ENCODE measurements at regions not wholly inside any gene's neighbourhood (a gene's known extent, or its start where the extent isn't known, plus 50 kb on each side); places are given as distances from the start of the nearest gene placed in this dataset.

DNA sequence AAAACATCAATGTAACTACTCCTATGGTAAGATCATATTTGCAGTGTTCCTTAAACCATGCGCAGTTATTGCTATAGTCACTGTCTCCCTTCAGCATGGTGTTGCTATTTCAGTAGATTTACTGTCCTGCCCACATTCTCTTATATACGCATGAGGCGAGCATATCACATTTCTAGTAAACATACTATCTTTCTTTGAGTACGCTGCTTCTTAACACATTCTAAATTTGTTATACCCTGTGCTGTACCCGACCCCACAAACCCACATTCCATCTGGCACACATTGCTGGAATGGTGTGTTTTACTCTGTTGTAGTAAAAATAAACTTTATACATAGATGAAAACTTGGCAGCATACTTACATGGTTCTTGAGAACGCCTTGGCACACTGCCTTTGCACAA, 163.3 kb downstream of the QPCT start (continued):
- TF ChIP-seq, protein P1, sequence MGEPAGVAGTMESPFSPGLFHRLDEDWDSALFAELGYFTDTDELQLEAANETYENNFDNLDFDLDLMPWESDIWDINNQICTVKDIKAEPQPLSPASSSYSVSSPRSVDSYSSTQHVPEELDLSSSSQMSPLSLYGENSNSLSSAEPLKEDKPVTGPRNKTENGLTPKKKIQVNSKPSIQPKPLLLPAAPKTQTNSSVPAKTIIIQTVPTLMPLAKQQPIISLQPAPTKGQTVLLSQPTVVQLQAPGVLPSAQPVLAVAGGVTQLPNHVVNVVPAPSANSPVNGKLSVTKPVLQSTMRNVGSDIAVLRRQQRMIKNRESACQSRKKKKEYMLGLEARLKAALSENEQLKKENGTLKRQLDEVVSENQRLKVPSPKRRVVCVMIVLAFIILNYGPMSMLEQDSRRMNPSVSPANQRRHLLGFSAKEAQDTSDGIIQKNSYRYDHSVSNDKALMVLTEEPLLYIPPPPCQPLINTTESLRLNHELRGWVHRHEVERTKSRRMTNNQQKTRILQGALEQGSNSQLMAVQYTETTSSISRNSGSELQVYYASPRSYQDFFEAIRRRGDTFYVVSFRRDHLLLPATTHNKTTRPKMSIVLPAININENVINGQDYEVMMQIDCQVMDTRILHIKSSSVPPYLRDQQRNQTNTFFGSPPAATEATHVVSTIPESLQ (CRISPR knock-in tag; IDR thresholded peaks at IDR 0.05): no peak
- no peak for TF ChIP-seq HCFC1 (IDR thresholded peaks at IDR 0.05; ENCODE audit: low read depth, low read length)
- no peak for TF ChIP-seq BDP1 (IDR thresholded peaks at IDR 0.05; ENCODE audit: insufficient read depth, insufficient read length)
- no peak for TF ChIP-seq MCM3 (IDR thresholded peaks at IDR 0.05)

DNA sequence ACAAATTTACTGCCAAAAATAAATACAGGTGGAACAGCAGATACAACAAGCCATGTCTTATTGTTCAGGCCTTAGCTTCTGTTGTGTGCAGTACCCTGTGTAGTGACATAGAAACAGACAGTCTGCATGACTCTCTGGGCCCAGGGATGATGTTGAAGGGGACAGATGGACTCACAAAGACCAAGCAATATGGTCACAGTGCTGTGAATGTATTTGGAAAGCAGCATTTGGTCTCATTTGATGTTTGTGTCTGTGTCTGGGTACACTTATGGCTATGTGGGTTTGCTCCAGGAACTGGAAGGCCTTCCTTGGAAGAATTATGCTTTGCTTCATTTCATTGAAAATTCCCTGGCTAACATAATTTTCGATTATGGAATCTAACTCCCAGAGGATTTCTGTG, 158.5 kb downstream of the CDC42EP3 start:
- FAIRE-seq: no peak
- no peak for DNase-seq (ENCODE audit: extremely low read depth in 1 of 4, low spot score in 3 of 4)
- H3K36me3 ChIP-seq (ENCODE audit: control insufficient read depth, insufficient read depth, low read length): no peaks in the 10 kb centered on the region
- 0% methylated on average over 1 of the region's 1 CpG for WGBS (ENCODE audit: insufficient coverage, low coverage, missing lambda C conversion rate)
- BruUV-seq (replicated peaks): no TSS peak
- no peak overlapping the region for H2AFZ ChIP-seq (ENCODE audit: low read depth, low read length)
- no peak for ATAC-seq
- H3K27me3 ChIP-seq (ENCODE audit: control insufficient read depth in 2 of 2, insufficient read depth in 2 of 2, low read length in 2 of 2): no peaks in the 10 kb centered on the region; a peak in 1 of 5 replicates
- in situ Hi-C loops (cut with MboI): no loop called here
- H3K9me3 ChIP-seq (replicated peaks; ENCODE audit: control insufficient read depth, insufficient read depth, low read depth, low read length): no peaks in the 10 kb centered on the region
- ChIA-PET CTCF (ENCODE audit: low intra/inter-chr PET ratio) (no interaction called here), POLR2A (no interaction called here)
- intact Hi-C loops (cut with micrococcal nuclease): no loop called here
- H4K20me1 ChIP-seq (replicated peaks; ENCODE audit: control insufficient read depth, insufficient read depth, low read length): no peaks in the 10 kb centered on the region
- H3K4me1 ChIP-seq (replicated peaks in 1 of 2; ENCODE audit: control insufficient read depth in 2 of 2, insufficient read depth in 2 of 2, low read length in 2 of 2): no peaks in the 10 kb centered on the region
- H3K9me1 ChIP-seq (ENCODE audit: control insufficient read depth, insufficient read depth, low read length): no peaks in the 10 kb centered on the region
- no peak overlapping the region for H3K27ac ChIP-seq (ENCODE audit: extremely low read depth, low read depth, low read length)
- H3K4me3 ChIP-seq: no peak overlapping the region
- no peak overlapping the region for H3K4me2 ChIP-seq (ENCODE audit: insufficient read depth, low read length)
- H3K79me2 ChIP-seq (ENCODE audit: control insufficient read depth, insufficient read depth, low read length): no peaks in the 10 kb centered on the region
- no peak overlapping the region for H3K9ac ChIP-seq (ENCODE audit: insufficient read depth in 1 of 2, low read depth in 2 of 2, low read length in 2 of 2)
- TF ChIP-seq, protein P2, sequence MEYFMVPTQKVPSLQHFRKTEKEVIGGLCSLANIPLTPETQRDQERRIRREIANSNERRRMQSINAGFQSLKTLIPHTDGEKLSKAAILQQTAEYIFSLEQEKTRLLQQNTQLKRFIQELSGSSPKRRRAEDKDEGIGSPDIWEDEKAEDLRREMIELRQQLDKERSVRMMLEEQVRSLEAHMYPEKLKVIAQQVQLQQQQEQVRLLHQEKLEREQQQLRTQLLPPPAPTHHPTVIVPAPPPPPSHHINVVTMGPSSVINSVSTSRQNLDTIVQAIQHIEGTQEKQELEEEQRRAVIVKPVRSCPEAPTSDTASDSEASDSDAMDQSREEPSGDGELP (CRISPR knock-in tag; IDR thresholded peaks at IDR 0.05; ENCODE audit: borderline replicate concordance): no peak
- TF ChIP-seq, protein P3, sequence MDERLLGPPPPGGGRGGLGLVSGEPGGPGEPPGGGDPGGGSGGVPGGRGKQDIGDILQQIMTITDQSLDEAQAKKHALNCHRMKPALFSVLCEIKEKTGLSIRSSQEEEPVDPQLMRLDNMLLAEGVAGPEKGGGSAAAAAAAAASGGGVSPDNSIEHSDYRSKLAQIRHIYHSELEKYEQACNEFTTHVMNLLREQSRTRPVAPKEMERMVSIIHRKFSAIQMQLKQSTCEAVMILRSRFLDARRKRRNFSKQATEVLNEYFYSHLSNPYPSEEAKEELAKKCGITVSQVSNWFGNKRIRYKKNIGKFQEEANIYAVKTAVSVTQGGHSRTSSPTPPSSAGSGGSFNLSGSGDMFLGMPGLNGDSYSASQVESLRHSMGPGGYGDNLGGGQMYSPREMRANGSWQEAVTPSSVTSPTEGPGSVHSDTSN (CRISPR knock-in tag; IDR thresholded peaks at IDR 0.05; ENCODE audit: low read depth): no peak
- TF ChIP-seq, protein P3 (tag; conservative IDR thresholded peaks at IDR 0.05; ENCODE audit: low read depth): no peak
- TF ChIP-seq PHTF2 (CRISPR knock-in tag; IDR thresholded peaks at IDR 0.05): no peak
- TF ChIP-seq, protein P4, sequence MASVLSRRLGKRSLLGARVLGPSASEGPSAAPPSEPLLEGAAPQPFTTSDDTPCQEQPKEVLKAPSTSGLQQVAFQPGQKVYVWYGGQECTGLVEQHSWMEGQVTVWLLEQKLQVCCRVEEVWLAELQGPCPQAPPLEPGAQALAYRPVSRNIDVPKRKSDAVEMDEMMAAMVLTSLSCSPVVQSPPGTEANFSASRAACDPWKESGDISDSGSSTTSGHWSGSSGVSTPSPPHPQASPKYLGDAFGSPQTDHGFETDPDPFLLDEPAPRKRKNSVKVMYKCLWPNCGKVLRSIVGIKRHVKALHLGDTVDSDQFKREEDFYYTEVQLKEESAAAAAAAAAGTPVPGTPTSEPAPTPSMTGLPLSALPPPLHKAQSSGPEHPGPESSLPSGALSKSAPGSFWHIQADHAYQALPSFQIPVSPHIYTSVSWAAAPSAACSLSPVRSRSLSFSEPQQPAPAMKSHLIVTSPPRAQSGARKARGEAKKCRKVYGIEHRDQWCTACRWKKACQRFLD (CRISPR knock-in tag; IDR thresholded peaks at IDR 0.05): no peak
- no peak for TF ChIP-seq ZNF436 (CRISPR knock-in tag; IDR thresholded peaks at IDR 0.05)
- TF ChIP-seq, protein P5, sequence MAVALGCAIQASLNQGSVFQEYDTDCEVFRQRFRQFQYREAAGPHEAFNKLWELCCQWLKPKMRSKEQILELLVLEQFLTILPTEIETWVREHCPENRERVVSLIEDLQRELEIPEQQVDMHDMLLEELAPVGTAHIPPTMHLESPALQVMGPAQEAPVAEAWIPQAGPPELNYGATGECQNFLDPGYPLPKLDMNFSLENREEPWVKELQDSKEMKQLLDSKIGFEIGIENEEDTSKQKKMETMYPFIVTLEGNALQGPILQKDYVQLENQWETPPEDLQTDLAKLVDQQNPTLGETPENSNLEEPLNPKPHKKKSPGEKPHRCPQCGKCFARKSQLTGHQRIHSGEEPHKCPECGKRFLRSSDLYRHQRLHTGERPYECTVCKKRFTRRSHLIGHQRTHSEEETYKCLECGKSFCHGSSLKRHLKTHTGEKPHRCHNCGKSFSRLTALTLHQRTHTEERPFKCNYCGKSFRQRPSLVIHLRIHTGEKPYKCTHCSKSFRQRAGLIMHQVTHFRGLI (CRISPR knock-in tag; IDR thresholded peaks at IDR 0.05): no peak
- no peak for TF ChIP-seq EP400 (IDR thresholded peaks at IDR 0.05)
- no peak for TF ChIP-seq EGR1 (conservative IDR thresholded peaks at IDR 0.05)
- no peak for TF ChIP-seq ZKSCAN8 (CRISPR knock-in tag; IDR thresholded peaks at IDR 0.05)
- no peak for TF ChIP-seq ZNF668 (CRISPR knock-in tag; IDR thresholded peaks at IDR 0.05)

All from K562 (cell line).